GM19351 (cell line): ENCODE measurements at regions not wholly inside any gene's neighbourhood (a gene's known extent, or its start where the extent isn't known, plus 50 kb on each side); places are given as distances from the start of the nearest gene placed in this dataset.

ENCODE experiments used
- ATAC-seq: cut with Tn5 transposase; IDR thresholded peaks from one replicate; pipeline ENCODE4 v1.9.1; 2021; ENCODE audit warnings: mild to moderate bottlenecking, moderate library complexity; ENCODE audit not compliant: unreplicated experiment

DNA sequence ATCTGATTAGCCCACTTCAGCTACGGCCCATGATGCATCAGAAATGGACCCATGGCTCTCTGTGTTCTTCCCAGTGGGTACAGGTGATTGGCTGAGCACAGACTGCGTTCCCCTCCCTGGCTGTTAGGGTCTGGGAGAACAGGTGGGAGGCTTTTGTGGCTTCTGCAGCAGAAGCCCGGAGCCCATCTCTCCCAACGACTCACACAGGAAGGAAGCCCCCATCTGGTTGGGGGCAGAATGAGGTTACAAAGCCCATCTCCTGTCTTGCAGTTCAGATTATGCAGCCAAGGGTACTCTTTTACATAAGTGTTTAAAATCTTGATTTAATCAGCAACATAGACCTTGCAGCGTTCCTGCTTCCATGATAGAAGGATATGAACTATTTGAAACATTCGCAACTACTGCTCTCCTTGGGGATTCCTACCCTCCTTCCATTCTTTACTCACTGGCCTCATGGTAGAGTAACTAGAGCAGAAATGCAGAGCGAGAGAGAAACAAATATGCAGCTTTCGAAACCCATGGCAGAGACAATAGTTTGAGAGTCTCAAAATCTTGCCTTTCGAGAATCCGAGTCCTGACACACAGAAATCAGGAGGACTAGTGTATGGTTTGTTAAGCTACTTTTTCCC, 291.3 kb downstream of the TLE3 start:
- ATAC-seq, result no peak

DNA sequence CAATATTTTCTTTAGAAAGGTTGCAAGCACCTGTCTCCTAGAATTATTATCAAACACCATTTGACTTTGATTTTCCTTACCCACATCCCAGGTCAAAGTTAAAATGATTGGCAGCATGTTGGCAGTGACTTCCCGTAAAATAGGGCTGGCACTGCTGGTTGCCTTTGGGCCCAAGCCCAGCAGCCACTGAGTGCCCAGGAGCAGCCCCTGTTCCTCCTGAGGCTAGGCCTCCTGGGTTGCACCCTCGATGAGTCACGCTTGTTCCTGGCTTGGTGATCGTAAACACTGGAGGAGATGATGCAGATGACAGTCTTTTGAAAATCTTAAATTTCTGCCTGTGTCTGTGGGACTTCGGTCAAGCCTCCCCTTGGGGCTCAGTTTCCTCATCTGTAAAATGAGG, 290.0 kb downstream of the TLE3 start:
- no peak for ATAC-seq

DNA sequence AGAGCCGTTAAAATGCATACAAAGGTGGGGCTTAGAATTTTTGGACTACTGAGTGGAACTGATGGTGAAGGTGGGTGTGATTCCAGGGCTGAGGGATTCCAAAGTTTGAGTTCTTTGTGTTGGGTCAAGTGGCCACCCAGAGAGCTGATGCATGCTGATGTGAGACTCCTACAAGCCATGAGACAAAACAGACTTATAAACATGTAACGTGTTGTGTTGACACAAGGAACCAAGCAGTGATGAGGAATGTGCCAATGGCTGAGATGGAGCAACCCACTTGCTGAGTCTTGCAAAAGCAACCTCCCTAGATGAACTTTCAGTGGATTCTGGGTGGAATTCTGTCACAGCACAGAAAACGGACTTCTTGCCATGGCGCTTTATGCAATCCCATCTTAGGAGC, 289.0 kb downstream of the TLE3 start:
- ATAC-seq, result no peak

DNA sequence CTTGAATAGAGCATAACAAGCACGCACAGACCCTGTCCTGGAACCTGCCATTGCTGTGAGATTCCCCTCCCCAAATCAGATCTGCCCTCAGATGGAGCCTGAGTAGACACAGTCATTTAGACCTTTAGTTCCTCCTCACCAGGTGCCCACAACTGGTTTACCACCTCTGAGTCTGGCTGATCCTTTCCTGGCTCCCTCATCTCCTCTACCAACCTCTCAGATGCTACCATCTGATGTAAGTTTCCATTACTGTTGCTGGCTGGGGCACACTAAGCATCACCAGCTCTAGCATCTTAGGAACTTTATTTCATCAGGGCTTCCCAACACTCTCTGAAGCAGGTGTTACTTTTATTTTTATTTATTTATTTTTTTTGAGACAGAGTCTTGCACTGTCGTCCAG, 288.3 kb downstream of the TLE3 start:
- ATAC-seq, result no peak

DNA sequence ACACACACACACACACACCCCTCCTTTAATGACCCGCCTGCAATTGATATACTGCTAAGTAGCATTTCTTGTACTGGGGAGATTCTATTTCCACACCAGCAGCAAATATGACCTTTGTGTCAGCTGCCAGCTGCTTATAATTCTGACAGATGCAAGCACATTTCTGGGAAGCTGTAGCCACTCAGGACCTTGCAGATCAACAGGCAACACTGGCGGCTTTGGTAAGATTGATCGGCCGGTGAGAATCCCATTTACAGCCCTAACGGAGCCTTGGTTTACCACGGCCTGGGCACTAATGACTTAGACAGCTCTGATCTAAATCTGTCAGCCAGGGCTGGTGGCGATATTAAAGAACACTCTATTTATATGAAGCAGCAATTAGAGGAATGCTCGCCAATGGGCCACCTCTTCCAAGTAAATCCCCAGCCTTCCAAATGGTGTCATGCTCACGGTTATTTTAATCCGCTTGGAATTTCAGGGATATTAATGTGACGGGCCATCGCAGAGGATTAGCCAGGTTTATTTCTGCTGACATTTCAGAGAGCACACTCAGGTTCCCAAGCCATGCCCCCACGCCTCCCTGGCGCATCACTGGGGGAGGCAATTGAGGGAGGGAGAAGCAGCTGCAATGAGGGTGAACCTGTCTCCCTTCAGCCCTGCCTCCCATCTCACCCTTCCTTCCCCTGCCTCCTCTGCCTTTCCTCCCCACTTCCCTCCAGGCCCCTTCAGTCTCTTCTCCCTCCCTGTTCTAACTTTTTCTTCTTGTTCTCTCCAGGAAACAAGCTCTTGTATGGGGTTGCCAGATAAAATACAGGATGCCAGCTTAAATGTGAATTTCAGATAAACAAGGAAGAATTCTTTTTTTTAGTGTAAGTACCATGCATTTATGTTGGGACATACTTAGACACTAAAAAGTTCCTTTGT, 287.0 kb downstream of the TLE3 start:
- ATAC-seq, result no peak

DNA sequence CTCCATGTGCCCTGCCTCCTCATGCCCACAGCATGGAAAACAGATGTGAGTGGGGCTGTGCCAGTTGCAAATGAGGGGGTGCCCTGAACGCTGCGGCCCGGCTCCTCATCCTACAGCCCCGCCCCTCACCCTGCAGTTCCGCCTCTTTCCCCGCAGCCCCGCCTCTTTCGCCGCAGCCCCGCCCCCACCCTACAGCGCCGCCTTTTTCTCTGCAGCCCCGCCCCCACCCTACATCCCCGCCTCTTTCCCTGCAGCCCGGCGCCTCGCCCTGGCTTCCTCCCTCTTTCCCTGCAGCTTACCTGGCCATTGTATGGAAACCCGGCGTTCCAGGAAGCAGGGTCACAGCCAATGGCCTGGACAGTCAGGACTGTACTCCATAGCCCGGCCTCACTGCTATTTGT, 284.9 kb downstream of the TLE3 start:
- ATAC-seq, result no peak

DNA sequence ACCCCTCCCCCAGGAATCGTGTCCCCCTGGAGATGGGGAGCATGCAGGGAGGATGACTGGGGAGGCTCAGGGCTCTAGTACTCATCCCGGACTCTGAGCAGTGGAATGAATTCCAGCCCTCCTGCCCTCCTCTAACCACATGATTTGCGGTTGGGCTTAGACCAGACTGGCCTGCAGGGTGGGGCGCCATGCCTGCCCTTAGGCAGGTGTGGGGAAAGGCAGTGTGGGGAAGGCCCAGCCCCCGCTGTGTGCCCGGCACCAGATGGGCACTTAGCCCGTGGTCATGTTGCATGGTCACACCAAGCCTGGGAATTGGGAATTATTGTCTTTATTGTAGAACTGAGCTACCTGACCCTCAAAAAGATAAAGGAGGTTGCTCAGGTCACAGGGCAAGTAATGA, 283.8 kb downstream of the TLE3 start:
- no peak for ATAC-seq

DNA sequence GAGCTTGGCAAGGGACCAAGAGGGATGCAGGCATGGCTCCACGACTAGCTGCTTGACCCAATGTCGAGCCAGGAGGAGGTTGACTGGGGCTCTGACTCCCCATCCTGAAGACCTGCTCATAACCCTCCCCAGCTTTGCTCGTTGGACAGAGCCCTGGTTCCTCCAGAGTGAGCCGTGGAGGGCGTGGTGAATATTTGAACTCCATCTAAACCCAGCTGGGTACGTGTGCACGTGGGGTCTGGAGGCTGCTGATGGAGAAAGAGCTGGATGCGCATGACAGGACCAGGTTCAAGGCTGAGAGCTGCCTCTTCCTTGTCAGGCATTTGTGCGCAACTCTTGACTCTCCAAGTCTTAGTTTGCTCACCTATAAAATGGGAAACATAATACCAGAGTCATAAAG, 282.8 kb downstream of the TLE3 start:
- ATAC-seq, result no peak

DNA sequence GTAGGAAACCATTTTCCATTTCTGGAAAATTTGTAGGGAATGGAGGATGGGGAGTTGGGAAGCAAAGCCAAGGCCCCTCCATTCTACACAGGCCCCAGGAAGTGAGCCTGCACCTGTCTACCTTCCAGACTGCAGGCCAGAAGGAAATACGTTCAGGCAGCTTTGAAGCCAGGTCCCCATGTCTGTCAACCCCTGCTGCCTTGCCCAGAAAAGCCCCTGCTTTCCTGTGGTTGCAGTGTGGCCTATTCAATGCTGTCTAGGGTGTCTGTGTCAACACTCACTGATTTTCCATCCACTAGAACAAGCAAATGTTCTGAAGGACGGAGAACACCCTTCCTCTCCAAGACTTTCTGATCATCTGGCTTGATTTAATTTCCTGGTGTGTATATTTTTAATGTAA, 281.9 kb downstream of the TLE3 start:
- ATAC-seq, result no peak

DNA sequence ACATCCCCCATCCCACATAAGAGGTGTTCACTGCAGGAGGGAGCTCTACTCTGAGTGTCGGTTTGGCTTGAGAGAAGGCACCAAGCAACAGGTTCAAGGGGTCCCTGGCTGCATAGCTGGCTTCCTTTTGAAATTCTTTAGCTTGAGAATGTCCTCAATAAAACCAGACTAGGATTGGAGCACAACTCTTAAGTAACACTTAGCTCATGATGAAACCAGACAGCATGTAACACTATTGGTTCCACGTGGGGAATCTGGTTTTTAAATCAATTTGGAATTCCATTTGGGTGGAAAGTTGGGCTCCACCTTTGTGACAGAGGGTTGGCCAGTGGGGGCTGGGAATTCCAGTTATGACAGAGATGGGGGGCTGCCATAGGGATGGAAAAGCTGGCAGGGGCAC, 281.2 kb downstream of the TLE3 start:
- ATAC-seq, result no peak

DNA sequence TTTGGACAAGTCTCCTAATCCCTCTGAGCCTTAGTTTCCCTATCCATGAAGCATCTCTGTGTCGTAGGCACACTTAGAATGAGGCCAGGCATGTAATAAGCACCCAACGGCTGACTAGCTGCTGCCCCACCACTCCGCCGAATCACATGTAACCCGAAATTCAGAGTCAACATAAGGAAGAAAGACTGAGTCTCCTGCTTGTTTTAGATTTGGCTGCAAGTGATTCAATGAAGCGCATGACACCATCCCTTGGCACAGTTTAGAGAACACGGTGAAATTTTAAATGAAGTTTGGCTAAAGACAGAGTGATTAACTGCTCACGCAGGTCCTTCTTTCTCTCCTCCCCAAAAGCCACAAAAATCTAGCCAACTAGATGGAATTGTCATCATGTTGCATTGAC, 279.2 kb downstream of the TLE3 start:
- ATAC-seq, result no peak

DNA sequence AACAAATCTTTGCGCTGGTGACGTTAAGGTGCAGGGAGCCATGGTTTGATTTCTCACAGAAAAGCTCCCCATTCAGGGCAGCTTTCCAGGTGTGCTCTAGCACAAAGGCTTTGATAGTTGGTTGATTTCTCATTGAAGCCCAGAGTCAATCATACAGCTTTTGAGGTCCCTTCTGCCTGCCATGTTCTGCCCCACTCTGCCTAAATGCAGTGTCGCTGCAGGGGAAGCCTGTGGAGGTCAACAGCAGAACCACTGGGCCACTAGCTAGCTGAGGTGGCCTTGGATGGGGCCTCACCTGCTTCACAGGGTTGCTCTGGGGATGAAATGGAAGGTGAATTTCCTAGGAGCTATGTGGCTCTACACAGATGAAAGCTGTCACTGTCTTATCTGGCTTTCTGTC, 278.3 kb downstream of the TLE3 start:
- ATAC-seq, result no peak

DNA sequence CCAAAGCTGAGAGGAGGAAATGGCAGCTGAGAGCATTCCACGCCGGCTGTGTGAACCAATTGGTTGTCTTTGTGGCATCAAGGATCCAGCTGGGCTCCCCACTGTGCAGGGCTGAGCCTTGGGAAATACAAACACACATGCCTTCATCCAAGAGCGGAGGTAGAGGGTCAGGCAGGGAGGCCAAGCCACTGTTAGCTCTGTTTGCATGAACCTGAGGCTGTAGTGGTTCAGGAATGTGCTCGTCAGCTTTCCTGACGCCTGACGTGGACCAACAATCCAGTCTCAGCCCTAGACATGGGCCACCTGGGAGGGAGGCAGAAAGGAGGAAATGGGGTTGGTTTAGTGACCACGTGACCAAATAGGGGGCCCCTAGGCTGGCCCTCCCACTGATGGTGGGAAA, 276.9 kb downstream of the TLE3 start:
- no peak for ATAC-seq

DNA sequence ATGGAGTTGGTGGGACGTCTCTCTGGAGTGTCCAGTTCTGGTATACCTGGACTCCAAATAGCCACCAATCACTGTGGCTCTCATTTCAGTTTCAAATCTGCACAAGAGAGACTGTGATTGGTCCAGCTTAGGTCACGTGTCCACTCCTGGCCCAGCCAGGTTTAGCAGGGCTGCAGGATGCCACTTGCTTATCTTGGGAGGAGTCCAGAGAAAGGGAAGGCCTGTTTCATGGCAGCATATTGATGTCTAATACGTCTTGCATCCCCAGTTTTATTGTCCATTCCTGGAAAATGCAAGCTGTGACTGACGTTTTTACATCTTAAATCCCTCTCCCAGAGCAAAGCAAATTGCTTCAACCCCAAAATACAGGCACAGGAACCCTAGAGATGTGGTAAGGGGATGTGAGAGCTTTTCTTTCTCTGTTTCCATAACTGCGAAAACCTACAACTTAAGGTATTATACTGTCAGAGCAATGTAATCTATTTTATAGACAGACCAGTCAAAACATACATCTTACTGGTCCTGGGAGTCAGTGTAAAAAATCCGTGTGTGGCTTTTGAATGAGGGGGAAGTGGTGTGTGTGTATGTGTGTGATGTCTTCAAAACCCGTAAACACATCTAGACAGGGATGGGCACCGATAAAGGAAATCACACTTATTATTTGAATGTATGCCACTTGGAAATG, 274.4 kb downstream of the TLE3 start:
- ATAC-seq, result no peak

DNA sequence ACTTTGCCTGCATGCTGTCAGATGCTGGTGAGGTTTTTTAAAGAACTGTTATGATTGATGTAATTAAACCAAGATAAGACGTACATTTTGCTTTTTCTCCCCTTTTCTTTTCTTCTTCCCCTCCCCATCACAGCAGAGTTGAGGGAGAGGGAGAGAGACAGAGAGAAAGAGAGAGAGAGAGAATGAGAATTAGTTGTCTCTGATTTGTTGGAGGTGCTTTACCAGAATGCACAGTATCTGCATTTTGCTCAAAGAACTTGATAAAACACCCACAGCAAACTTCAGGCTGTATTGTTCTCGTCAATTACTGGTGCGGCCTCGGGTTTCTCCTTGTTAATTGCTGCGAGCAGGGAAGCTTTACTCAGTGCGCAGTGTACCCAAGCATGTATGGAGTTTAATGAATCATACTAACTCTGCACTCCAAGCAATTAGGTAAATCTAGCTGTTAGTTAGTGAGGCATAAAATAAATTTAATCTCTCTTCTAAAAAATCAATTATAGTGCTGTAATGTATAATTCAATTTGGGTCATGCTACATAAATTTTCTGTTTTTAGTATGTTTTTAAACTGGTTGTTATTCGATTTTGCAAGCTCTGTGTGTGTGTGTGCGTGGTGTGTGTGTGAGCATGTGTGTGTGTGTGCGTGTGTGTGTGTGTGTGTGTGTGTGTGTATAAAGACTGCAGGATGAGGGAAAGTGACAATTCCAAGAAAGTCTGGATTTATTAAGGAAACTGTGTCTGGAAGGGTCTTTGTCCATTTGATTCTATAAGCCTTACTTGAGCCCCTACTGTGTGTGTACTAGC, 273.4 kb downstream of the TLE3 start:
- no peak for ATAC-seq

DNA sequence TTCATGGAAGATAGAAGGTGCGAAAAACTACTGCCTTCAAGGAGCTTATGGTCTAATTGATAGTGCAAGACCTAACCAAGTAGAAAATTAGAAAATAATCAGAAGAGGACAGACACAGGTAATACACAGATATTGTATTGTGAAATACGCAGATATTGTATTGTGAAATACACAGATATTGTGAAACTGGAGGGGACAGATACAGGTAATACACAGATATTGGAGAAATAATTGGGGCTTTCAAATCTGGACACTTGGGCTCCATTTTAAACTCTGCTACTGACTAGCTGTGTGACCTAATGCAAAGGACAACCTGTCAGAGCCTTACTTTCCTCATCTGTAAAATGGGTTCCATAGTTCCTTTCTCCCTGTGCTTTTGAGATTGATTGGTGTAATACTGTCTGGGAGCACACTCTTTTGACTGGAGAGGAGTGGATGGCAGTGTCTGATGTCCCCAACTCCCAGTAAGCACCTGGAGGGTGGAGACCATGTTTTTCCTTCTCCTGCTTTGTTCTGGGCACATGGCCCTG, 272.8 kb downstream of the TLE3 start:
- no peak for ATAC-seq

DNA sequence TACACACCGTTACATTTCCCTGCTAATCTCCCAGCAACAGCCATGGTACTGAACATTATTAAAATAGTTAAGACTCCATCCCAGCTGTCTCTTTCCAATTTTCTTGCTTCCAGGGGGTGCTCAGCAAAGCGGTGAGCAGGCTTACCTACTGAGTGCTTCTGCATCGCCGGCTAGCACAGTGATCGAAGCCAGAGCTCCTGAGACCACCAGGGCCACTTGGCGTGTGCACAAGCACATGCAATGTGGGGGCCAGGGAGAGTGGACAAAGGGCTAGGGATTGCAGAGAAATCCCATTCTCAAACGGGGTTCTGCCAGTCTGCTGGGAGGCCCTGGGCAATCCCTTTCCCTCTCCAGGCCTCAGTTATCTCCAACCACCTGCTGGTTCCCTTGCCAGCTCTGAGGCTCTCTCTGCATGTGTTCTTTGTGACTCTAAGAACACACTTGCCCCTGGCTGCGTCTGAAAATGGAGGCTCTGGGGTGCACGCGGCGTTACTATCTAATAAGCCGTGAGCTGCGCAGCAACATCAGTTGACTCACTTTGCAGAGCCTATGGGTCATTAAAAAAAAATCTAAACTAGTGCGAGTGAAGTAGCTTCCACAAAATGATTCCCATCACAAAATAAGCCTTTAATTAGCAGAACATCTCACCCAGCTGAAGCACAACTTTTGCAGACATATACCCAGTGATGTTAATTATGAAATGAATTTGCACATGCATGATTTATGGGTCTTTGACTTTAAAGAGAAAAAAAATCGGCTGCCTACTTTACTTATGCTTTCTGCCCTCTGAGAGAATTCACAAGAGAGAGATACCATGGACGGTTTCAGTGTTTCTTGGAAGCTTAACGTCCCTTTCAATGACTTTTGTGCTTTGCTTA, 271.5 kb downstream of the TLE3 start:
- ATAC-seq, result no peak

DNA sequence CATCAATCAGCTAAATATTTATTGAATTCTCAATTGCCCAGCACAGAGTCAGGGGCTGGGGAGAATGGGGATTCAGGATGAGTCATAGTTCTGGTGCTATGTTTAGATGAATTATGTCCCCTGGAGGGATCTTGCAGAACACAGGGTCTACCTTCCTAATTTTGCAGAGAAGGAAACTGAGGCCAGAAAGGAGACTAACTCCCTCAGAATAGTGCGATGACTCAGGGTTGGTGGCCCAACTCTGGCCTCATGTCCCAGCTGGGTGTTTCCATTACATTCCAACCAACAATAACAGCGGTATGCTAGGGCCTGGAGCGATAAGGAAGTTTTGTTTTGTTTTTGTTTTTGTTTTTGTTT, 270.9 kb downstream of the TLE3 start:
- no peak for ATAC-seq

DNA sequence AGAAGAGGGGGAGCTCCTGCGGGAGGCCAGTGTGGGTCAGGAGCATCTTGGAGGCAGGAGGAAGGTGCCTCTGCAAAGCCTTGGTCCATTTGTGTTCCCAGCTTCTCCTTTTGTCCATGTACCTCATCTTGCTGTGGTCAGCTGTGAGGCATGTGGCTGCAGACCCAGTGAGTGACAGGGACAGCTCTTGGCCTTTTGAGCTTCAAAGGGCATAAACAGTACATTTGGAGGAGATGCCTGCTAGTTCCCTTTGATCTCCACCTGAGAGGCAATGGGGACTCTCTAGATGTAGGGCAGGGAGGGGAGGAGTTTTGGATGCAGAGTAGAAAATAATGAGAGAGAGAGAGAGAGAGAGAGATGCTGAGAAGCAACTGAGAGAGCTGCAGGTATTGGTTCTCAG, 270.0 kb downstream of the TLE3 start:
- no peak for ATAC-seq

DNA sequence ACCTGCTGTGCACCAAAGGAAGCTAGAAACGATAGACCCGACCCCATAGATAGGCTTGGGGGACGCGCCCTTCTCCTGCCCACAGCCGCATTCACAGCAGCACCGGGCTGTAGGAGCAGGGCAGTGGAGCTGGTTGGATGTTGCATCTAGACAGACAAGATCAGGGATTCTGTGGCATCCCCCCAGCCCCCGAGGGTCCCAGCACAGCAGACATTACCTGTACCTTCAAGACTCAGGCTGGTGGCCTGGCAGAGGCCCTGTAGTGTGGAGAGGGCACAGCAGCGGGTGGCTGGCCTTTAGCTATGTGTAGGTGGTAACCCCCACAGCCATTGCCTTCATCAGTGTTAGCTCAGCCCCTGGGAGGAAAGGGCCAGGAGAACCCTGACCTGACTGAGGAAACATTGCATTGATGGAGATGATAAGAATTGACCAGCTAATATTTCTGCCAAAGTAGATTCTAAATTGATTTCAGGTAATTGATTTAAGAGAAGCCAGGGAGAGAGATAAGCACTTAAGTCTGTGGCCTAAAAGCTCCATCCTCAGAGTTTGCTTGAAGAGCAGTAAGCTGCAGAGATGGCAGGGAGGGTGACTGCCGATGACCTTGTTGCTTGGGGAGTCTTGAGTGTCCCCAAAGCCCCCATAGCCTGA, 269.4 kb downstream of the TLE3 start:
- ATAC-seq, result no peak
